ENCODE measurements at regions not wholly inside any gene's neighbourhood (a gene's known extent, or its start where the extent isn't known, plus 50 kb on each side); places are given as distances from the start of the nearest gene placed in this dataset.

DNA sequence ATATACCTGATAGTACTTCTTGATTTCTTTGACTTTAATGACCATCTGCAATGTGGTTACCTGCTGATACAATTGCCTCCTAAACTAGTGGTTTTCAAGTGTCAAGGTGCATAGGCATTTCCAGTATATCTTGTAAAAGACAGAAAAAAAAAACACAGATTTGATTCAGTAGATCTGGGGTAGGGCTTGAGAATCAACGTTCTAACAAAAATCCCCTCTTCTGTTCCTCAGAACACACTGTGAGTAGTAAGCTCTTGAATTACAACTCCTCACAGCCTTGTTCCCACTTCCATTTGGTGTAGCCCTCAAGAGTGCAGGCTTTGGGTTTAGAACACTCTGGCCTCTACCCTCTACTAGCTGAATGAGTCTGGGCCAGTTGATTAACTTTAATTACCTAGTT, 78.0 kb upstream of the CTSC start:
- no peak for TF ChIP-seq EZH2phosphoT487 (IDR thresholded peaks at IDR 0.05; ENCODE audit: borderline replicate concordance)
- TF ChIP-seq, protein P1, sequence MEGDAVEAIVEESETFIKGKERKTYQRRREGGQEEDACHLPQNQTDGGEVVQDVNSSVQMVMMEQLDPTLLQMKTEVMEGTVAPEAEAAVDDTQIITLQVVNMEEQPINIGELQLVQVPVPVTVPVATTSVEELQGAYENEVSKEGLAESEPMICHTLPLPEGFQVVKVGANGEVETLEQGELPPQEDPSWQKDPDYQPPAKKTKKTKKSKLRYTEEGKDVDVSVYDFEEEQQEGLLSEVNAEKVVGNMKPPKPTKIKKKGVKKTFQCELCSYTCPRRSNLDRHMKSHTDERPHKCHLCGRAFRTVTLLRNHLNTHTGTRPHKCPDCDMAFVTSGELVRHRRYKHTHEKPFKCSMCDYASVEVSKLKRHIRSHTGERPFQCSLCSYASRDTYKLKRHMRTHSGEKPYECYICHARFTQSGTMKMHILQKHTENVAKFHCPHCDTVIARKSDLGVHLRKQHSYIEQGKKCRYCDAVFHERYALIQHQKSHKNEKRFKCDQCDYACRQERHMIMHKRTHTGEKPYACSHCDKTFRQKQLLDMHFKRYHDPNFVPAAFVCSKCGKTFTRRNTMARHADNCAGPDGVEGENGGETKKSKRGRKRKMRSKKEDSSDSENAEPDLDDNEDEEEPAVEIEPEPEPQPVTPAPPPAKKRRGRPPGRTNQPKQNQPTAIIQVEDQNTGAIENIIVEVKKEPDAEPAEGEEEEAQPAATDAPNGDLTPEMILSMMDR (conservative IDR thresholded peaks at IDR 0.05; ENCODE audit: low read length), result no peak

Measured in Loucy (cell line).